ENCODE measurements at regions not wholly inside any gene's neighbourhood (a gene's known extent, or its start where the extent isn't known, plus 50 kb on each side); places are given as distances from the start of the nearest gene placed in this dataset.

DNA sequence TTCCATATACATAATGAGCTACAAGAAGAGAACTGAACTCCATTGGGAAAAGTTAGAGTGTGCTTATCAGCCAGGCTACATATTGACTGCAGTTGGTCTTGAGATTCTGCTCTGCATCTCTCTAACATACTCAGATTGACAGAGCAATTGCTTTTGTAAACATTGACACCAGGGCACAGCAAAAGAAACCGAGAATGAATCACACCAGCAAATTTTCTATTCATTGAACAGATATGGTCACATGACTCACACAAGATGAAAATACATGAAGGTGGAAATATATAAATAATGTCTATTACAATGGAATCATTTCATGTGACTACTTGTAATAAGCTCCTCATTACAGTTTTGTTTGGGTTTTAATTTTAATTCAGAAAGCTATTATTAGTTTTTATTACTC lies 691.9 kb upstream of the TMEFF2 start:
- no peak for DNase-seq
- H3K36me3 ChIP-seq: no peaks in the 10 kb centered on the region
- 21 to 41% (median 32%) methylated on average over 1 of the region's 1 CpG for WGBS, 5 donors
- H3K9me3 ChIP-seq: no peaks in the 10 kb centered on the region
- no peaks in the 10 kb centered on the region for H3K27me3 ChIP-seq
- TF ChIP-seq POLR2A (IDR thresholded peaks at IDR 0.05) (no peak), POLR2AphosphoS5 (IDR thresholded peaks at IDR 0.05) (no peak), EP300 (IDR thresholded peaks at IDR 0.05) (no peak)
- TF ChIP-seq, protein P1, sequence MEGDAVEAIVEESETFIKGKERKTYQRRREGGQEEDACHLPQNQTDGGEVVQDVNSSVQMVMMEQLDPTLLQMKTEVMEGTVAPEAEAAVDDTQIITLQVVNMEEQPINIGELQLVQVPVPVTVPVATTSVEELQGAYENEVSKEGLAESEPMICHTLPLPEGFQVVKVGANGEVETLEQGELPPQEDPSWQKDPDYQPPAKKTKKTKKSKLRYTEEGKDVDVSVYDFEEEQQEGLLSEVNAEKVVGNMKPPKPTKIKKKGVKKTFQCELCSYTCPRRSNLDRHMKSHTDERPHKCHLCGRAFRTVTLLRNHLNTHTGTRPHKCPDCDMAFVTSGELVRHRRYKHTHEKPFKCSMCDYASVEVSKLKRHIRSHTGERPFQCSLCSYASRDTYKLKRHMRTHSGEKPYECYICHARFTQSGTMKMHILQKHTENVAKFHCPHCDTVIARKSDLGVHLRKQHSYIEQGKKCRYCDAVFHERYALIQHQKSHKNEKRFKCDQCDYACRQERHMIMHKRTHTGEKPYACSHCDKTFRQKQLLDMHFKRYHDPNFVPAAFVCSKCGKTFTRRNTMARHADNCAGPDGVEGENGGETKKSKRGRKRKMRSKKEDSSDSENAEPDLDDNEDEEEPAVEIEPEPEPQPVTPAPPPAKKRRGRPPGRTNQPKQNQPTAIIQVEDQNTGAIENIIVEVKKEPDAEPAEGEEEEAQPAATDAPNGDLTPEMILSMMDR (IDR thresholded peaks at IDR 0.05): no peak
- intact Hi-C loops (cut with DNase I; ENCODE audit: low total_unique reads): no loop called here
- H3K27ac ChIP-seq: no peak overlapping the region
- H3K4me1 ChIP-seq: no peaks in the 10 kb centered on the region
- H3K4me3 ChIP-seq: no peak overlapping the region

DNA sequence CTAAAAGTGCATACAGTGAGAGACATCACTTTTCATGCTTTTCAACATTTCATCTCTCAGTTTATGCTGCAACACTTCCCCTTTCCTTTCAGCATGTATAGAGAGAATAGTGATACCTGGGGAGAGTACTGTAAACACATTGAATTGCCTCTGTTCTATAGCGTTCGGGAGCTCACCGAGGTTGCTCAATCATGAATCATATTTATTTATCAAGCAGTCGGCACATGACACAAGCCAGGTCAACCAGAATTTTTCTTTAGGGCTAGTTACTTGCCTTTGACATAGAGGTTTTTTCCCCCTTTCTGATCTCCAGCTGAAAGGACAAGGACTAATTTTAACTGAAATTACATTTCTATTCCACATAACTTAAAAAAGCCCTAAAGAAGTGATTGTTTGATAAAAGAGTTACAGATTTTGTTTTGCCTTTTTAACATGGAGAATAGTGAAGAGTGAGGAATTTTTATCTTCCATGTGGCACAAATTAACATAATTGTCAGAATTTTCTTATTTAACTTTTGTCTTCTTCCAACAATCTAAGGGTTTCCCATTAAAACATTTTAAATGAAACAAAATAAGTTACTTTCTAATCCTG lies 690.9 kb upstream of the TMEFF2 start:
- no peaks in the 10 kb centered on the region for H3K36me3 ChIP-seq
- H3K4me1 ChIP-seq: no peaks in the 10 kb centered on the region
- TF ChIP-seq, protein P1 (IDR thresholded peaks at IDR 0.05): no peak
- TF ChIP-seq POLR2AphosphoS5 (IDR thresholded peaks at IDR 0.05) (no peak), EP300 (IDR thresholded peaks at IDR 0.05) (no peak), POLR2A (IDR thresholded peaks at IDR 0.05) (no peak)
- H3K9me3 ChIP-seq: no peaks in the 10 kb centered on the region
- H3K27ac ChIP-seq: no peak overlapping the region
- WGBS, 5 donors: 10 to 36% (median 23%) methylated on average over 4 of the region's 4 CpGs
- intact Hi-C loops (cut with DNase I; ENCODE audit: low total_unique reads): no loop called here
- H3K4me3 ChIP-seq: no peak overlapping the region
- peak in 1 of 2 donors; percentile 28 for DNase-seq
- H3K27me3 ChIP-seq: no peaks in the 10 kb centered on the region

DNA sequence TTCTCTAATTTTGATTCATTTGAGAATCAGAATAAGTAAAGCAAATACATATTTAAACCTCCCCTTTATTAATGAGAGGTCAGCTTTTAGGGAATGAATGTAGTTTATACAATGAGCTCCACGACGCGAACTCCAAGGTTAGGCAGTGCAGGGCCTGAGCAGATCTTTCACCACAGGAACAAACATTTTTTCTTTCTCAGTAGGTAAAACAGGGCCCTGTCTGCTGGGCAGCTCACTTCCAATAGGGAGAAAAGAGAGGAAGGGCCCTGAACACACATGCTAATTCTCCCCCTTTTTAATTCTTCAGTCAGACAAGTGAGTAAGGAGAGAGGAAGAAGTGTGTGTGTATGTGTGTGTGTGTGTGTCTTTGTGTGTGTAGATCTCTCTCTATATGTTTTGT lies 682.4 kb upstream of the TMEFF2 start:
- Histone ChIP-seq H3K27me3 (no peaks in the 10 kb centered on the region), H3K27ac (no peak overlapping the region), H3K36me3 (no peaks in the 10 kb centered on the region), H3K9me3 (no peaks in the 10 kb centered on the region), H3K4me1 (no peaks in the 10 kb centered on the region), H3K4me3 (no peak overlapping the region)
- WGBS, 5 donors: 69 to 76% (median 73%) methylated on average over 3 of the region's 3 CpGs
- DNase-seq: no peak
- TF ChIP-seq POLR2A (IDR thresholded peaks at IDR 0.05) (no peak), POLR2AphosphoS5 (IDR thresholded peaks at IDR 0.05) (no peak), EP300 (IDR thresholded peaks at IDR 0.05) (no peak)
- TF ChIP-seq, protein P1 (IDR thresholded peaks at IDR 0.05): no peak
- intact Hi-C loops (cut with DNase I; ENCODE audit: low total_unique reads): no loop called here

DNA sequence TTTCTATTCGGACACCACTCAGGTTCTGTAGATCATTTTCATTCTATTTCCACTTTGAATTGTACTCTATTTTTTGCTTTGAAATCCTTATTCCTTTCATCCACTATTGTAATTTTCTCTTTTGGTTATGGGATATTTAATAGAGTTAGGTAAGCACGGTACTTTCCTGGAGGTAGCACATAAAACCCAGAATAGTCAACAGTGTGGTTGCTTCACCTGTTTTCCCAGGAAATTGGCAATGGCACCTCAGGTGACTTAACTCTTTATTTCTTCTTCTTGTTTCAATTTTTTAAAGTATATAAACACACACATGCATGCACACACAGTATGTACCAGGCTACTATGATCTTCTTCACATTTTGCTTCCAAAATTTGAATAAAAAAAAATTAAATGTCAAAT lies 682.0 kb upstream of the TMEFF2 start:
- no peak overlapping the region for H3K27ac ChIP-seq
- 80 to 86% (median 81%) methylated on average over 2 of the region's 2 CpGs for WGBS, 5 donors
- TF ChIP-seq POLR2A (IDR thresholded peaks at IDR 0.05) (no peak), POLR2AphosphoS5 (IDR thresholded peaks at IDR 0.05) (no peak), EP300 (IDR thresholded peaks at IDR 0.05) (no peak)
- TF ChIP-seq, protein P1 (IDR thresholded peaks at IDR 0.05): no peak
- no peaks in the 10 kb centered on the region for H3K9me3 ChIP-seq
- intact Hi-C loops (cut with DNase I; ENCODE audit: low total_unique reads): no loop called here
- H3K27me3 ChIP-seq: no peaks in the 10 kb centered on the region
- H3K36me3 ChIP-seq: no peaks in the 10 kb centered on the region
- no peaks in the 10 kb centered on the region for H3K4me1 ChIP-seq
- no peak for DNase-seq
- H3K4me3 ChIP-seq: no peak overlapping the region

Data from stomach (tissue), 8 donors.